ENCODE measurements at regions not wholly inside any gene's neighbourhood (a gene's known extent, or its start where the extent isn't known, plus 50 kb on each side); places are given as distances from the start of the nearest gene placed in this dataset.
"Not testable (repeated sequence)": the region's sequence is repeated elsewhere in the genome, so short reads cannot be mapped to it uniquely, and the experiment has no call there.

- not testable (repeated sequence) for H3K4me2 ChIP-seq (ENCODE audit: low read length); H3K4me3 ChIP-seq (ENCODE audit: insufficient read depth, low read depth, low read length); H3K4me1 Mint-ChIP-seq (ENCODE audit: low read depth, unreplicated experiment); H3K36me3 Mint-ChIP-seq (ENCODE audit: low read depth, unreplicated experiment); H3K27ac ChIP-seq (ENCODE audit: low read depth, low read length); H3K4me3 Mint-ChIP-seq (ENCODE audit: unreplicated experiment); H3K4me1 ChIP-seq (ENCODE audit: insufficient read depth, low read length); H3K9me3 ChIP-seq (ENCODE audit: insufficient read depth, low read depth, low read length); H3K9ac ChIP-seq (ENCODE audit: low read length); H3K27me3 ChIP-seq (ENCODE audit: insufficient read depth, low read length); FAIRE-seq; H3K27me3 Mint-ChIP-seq (ENCODE audit: low read depth, unreplicated experiment); DNase-seq (ENCODE audit: low read depth); H3K9me3 Mint-ChIP-seq (ENCODE audit: unreplicated experiment); H4K20me1 ChIP-seq (ENCODE audit: insufficient read depth, low read length); H3K36me3 ChIP-seq (ENCODE audit: insufficient read depth, low read length); H3K79me2 ChIP-seq (ENCODE audit: insufficient read depth, low read length); H2AFZ ChIP-seq (ENCODE audit: low read depth, low read length); H3K27ac Mint-ChIP-seq (ENCODE audit: unreplicated experiment)
Observed at GRCh38 chrX:3829041-3829531, 115.6 kb upstream of the PRKX start.

GRCh38 chrX:3828378-3829040 lies 115.1 kb upstream of the PRKX start:
- not testable (repeated sequence) for H3K27me3 Mint-ChIP-seq (ENCODE audit: low read depth, unreplicated experiment); H3K27me3 ChIP-seq (ENCODE audit: insufficient read depth, low read length); H3K9ac ChIP-seq (ENCODE audit: low read length); FAIRE-seq; H3K36me3 ChIP-seq (ENCODE audit: insufficient read depth, low read length); H3K4me1 Mint-ChIP-seq (ENCODE audit: low read depth, unreplicated experiment); H3K27ac ChIP-seq (ENCODE audit: low read depth, low read length); H3K27ac Mint-ChIP-seq (ENCODE audit: unreplicated experiment); H3K4me2 ChIP-seq (ENCODE audit: low read length); H3K79me2 ChIP-seq (ENCODE audit: insufficient read depth, low read length); H3K9me3 Mint-ChIP-seq (ENCODE audit: unreplicated experiment); H3K4me3 ChIP-seq (ENCODE audit: insufficient read depth, low read depth, low read length); H3K36me3 Mint-ChIP-seq (ENCODE audit: low read depth, unreplicated experiment); H2AFZ ChIP-seq (ENCODE audit: low read depth, low read length); H4K20me1 ChIP-seq (ENCODE audit: insufficient read depth, low read length); DNase-seq (ENCODE audit: low read depth); H3K9me3 ChIP-seq (ENCODE audit: insufficient read depth, low read depth, low read length); H3K4me1 ChIP-seq (ENCODE audit: insufficient read depth, low read length); H3K4me3 Mint-ChIP-seq (ENCODE audit: unreplicated experiment)

GRCh38 chrX:3824008-3824407 lies 110.6 kb upstream of the PRKX start:
- not testable (repeated sequence) for H3K27ac ChIP-seq (ENCODE audit: low read depth, low read length); H3K36me3 ChIP-seq (ENCODE audit: insufficient read depth, low read length); H3K4me3 ChIP-seq (ENCODE audit: insufficient read depth, low read depth, low read length); H3K36me3 Mint-ChIP-seq (ENCODE audit: low read depth, unreplicated experiment); FAIRE-seq; H3K4me3 Mint-ChIP-seq (ENCODE audit: unreplicated experiment); H3K4me2 ChIP-seq (ENCODE audit: low read length); H3K9me3 Mint-ChIP-seq (ENCODE audit: unreplicated experiment); H2AFZ ChIP-seq (ENCODE audit: low read depth, low read length); H3K27ac Mint-ChIP-seq (ENCODE audit: unreplicated experiment); H3K9ac ChIP-seq (ENCODE audit: low read length); DNase-seq (ENCODE audit: low read depth); H3K9me3 ChIP-seq (ENCODE audit: insufficient read depth, low read depth, low read length); H3K79me2 ChIP-seq (ENCODE audit: insufficient read depth, low read length); H3K27me3 Mint-ChIP-seq (ENCODE audit: low read depth, unreplicated experiment); H3K27me3 ChIP-seq (ENCODE audit: insufficient read depth, low read length)
- peaks cover 12% of the 10 kb centered on the region for H4K20me1 ChIP-seq (ENCODE audit: insufficient read depth, low read length)
- peaks cover 11% of the 10 kb centered on the region for H3K4me1 ChIP-seq (ENCODE audit: insufficient read depth, low read length)
- H3K4me1 Mint-ChIP-seq (ENCODE audit: low read depth, unreplicated experiment) = peaks cover 14% of the 10 kb centered on the region

GRCh38 chrX:3820167-3820566 lies 106.7 kb upstream of the PRKX start:
- H3K4me3 Mint-ChIP-seq (ENCODE audit: unreplicated experiment) = no peak overlapping the region
- no peaks in the 10 kb centered on the region for H3K9me3 Mint-ChIP-seq (ENCODE audit: unreplicated experiment)
- no peak overlapping the region for H3K4me3 ChIP-seq (ENCODE audit: insufficient read depth, low read depth, low read length)
- H2AFZ ChIP-seq (ENCODE audit: low read depth, low read length) = no peak overlapping the region
- no peaks in the 10 kb centered on the region for H3K79me2 ChIP-seq (ENCODE audit: insufficient read depth, low read length)
- peak overlapping the region; percentile 95 for H3K27ac Mint-ChIP-seq (ENCODE audit: unreplicated experiment)
- H3K9ac ChIP-seq (ENCODE audit: low read length) = no peak overlapping the region
- H3K27me3 ChIP-seq (ENCODE audit: insufficient read depth, low read length) = no peaks in the 10 kb centered on the region
- peaks cover 12% of the 10 kb centered on the region for H4K20me1 ChIP-seq (ENCODE audit: insufficient read depth, low read length)
- peaks cover 14% of the 10 kb centered on the region for H3K4me1 Mint-ChIP-seq (ENCODE audit: low read depth, unreplicated experiment)
- no peaks in the 10 kb centered on the region for H3K36me3 ChIP-seq (ENCODE audit: insufficient read depth, low read length)
- TF ChIP-seq CTCF (IDR thresholded peaks at IDR 0.05; ENCODE audit: insufficient read depth, low read depth, low read length) (no peak), EZH2 (IDR thresholded peaks at IDR 0.05; ENCODE audit: insufficient read depth, low read length) (no peak)
- H3K27me3 Mint-ChIP-seq (ENCODE audit: low read depth, unreplicated experiment) = no peaks in the 10 kb centered on the region
- H3K9me3 ChIP-seq (ENCODE audit: insufficient read depth, low read depth, low read length) = no peaks in the 10 kb centered on the region
- peaks cover 14% of the 10 kb centered on the region for H3K4me1 ChIP-seq (ENCODE audit: insufficient read depth, low read length)
- peak overlapping the region; percentile 31 for H3K27ac ChIP-seq (ENCODE audit: low read depth, low read length)
- peaks cover 8% of the 10 kb centered on the region for H3K36me3 Mint-ChIP-seq (ENCODE audit: low read depth, unreplicated experiment)
- FAIRE-seq = peak; percentile 100
- peak overlapping the region; percentile 36 for H3K4me2 ChIP-seq (ENCODE audit: low read length)
- DNase-seq (ENCODE audit: low read depth) = peak; percentile 86

- not testable (repeated sequence) for H3K4me2 ChIP-seq (ENCODE audit: low read length); H3K27ac ChIP-seq (ENCODE audit: low read depth, low read length); H3K9me3 ChIP-seq (ENCODE audit: insufficient read depth, low read depth, low read length); H3K27me3 ChIP-seq (ENCODE audit: insufficient read depth, low read length); DNase-seq (ENCODE audit: low read depth); H3K27ac Mint-ChIP-seq (ENCODE audit: unreplicated experiment); H3K4me3 Mint-ChIP-seq (ENCODE audit: unreplicated experiment); H3K4me3 ChIP-seq (ENCODE audit: insufficient read depth, low read depth, low read length); H2AFZ ChIP-seq (ENCODE audit: low read depth, low read length); H3K27me3 Mint-ChIP-seq (ENCODE audit: low read depth, unreplicated experiment); H3K36me3 ChIP-seq (ENCODE audit: insufficient read depth, low read length); H3K36me3 Mint-ChIP-seq (ENCODE audit: low read depth, unreplicated experiment); H3K9me3 Mint-ChIP-seq (ENCODE audit: unreplicated experiment); H3K9ac ChIP-seq (ENCODE audit: low read length); H3K79me2 ChIP-seq (ENCODE audit: insufficient read depth, low read length)
- Histone ChIP-seq H3K4me1 (ENCODE audit: insufficient read depth, low read length) (peaks cover 14% of the 10 kb centered on the region), H4K20me1 (ENCODE audit: insufficient read depth, low read length) (peaks cover 12% of the 10 kb centered on the region)
- peak; percentile 17 for FAIRE-seq
- H3K4me1 Mint-ChIP-seq (ENCODE audit: low read depth, unreplicated experiment) = peaks cover 14% of the 10 kb centered on the region
Observed at GRCh38 chrX:3817480-3817879, 104.0 kb upstream of the PRKX start.

Measured in astrocyte (in vitro differentiated cells and primary cell).